Loucy (cell line): ENCODE measurements at regions not wholly inside any gene's neighbourhood (a gene's known extent, or its start where the extent isn't known, plus 50 kb on each side); places are given as distances from the start of the nearest gene placed in this dataset.

Experiments used
- H2AFZ ChIP-seq: fragments of 200-600 bp; sonication (generic); 2 replicates; pipeline ENCODE4 v1.6.0; 2016; ENCODE audit warnings: antibody characterized with exemption, mild to moderate bottlenecking, low read length, moderate library complexity
- H3F3A ChIP-seq: fragments of 200-600 bp; 2 replicates; pipeline ENCODE4 v1.6.0; 2016; ENCODE audit warnings: antibody characterized with exemption, low read depth, mild to moderate bottlenecking
- H3K27me3 ChIP-seq: fragments of 200-600 bp; sonication (generic); 2 replicates; pipeline ENCODE4 v1.6.1; 2014; ENCODE audit warnings: low read length, mild to moderate bottlenecking; ENCODE audit not compliant: insufficient read depth, poor library complexity, severe bottlenecking
- H3K36me3 ChIP-seq: fragments of 200-600 bp; sonication (generic); 2 replicates; pipeline ENCODE4 v1.6.1; 2016; ENCODE audit warnings: low read length; ENCODE audit not compliant: insufficient read depth
- H3K4me1 ChIP-seq: fragments of 200-600 bp; sonication (generic); 2 replicates; pipeline ENCODE4 v1.5.1; 2014; ENCODE audit warnings: low read length, mild to moderate bottlenecking; ENCODE audit not compliant: insufficient read depth, poor library complexity, severe bottlenecking
- H3K4me2 ChIP-seq: fragments of 200-600 bp; sonication (generic); 2 replicates; pipeline ENCODE4 v1.6.0; 2014; ENCODE audit warnings: antibody characterized with exemption, low read length, low read depth, mild to moderate bottlenecking; ENCODE audit not compliant: poor library complexity, severe bottlenecking
- H3K4me3 ChIP-seq: fragments of 200-600 bp; sonication (generic); 2 replicates; pipeline ENCODE4 v1.5.1; 2014; ENCODE audit warnings: low read length, mild to moderate bottlenecking, mixed read lengths; ENCODE audit not compliant: poor library complexity, severe bottlenecking
- H3K79me2 ChIP-seq: fragments of 200-600 bp; sonication (generic); 2 replicates; pipeline ENCODE4 v1.6.1; 2014; ENCODE audit warnings: low read length; ENCODE audit not compliant: insufficient read depth
- H3K9ac ChIP-seq: fragments of 200-600 bp; sonication (generic); 2 replicates; pipeline ENCODE4 v1.6.0; 2014; ENCODE audit warnings: mild to moderate bottlenecking, low read depth, low read length, moderate library complexity; ENCODE audit not compliant: poor library complexity, severe bottlenecking
- H3K9me2 ChIP-seq: fragments of 200-600 bp; sonication (generic); replicated peaks from 2 replicates; pipeline ENCODE4 v1.6.1; 2016; ENCODE audit warnings: low read depth, low read length, mixed read lengths
- H3K9me3 ChIP-seq: fragments of 200-600 bp; sonication (generic); 2 replicates; pipeline ENCODE4 v1.6.1; 2014; ENCODE audit warnings: mild to moderate bottlenecking, antibody characterized with exemption, low read length, low read depth; ENCODE audit not compliant: insufficient read depth
- H4K20me1 ChIP-seq: fragments of 200-600 bp; sonication (generic); 2 replicates; pipeline ENCODE4 v1.6.0; 2014; ENCODE audit warnings: antibody characterized with exemption, low read length, mild to moderate bottlenecking; ENCODE audit not compliant: insufficient read depth, poor library complexity, severe bottlenecking
- EZH2phosphoT487 ChIP-seq: fragments of 200-600 bp; IDR thresholded peaks from 2 replicates; pipeline ENCODE4 v1.6.1; 2018; ENCODE audit warnings: antibody characterized with exemption, mild to moderate bottlenecking, moderate library complexity, borderline replicate concordance
- TF ChIP-seq, protein P1 (sequence below): fragments of 200-600 bp; sonication (generic); conservative IDR thresholded peaks from 2 replicates; pipeline ENCODE4 v1.5.1; 2014; ENCODE audit warnings: mild to moderate bottlenecking, antibody characterized with exemption, low read length

DNA sequence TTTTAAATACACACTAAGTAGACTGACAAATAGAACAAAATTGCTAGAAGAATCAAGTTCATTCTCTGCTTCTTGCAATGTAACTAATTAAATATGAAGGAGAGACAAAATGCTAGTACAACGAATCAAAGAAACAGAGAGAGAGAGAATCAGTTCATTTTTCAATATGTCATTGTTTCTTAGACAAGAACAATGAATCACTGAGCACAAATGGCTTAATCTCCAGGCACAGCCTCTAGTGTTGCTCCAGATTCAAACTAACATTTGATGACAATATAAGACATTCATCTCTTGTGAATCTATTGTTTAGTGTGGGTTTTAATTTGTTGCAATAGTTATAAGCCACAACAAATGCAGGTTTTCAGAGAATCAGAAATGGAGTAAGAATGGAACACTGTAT, 357.4 kb upstream of the TMEM229A start:
- Histone ChIP-seq H3K9me2 (no peaks in the 10 kb centered on the region), H3K9me3 (no peaks in the 10 kb centered on the region), H4K20me1 (no peaks in the 10 kb centered on the region), H3K4me3 (no peak overlapping the region), H2AFZ (no peak overlapping the region), H3K79me2 (no peaks in the 10 kb centered on the region), H3K36me3 (no peaks in the 10 kb centered on the region), H3K4me1 (no peaks in the 10 kb centered on the region), H3K4me2 (no peak overlapping the region), H3K27me3 (no peaks in the 10 kb centered on the region), H3K9ac (no peak overlapping the region), H3F3A (no peaks in the 10 kb centered on the region)
- TF ChIP-seq EZH2phosphoT487, result no peak
- TF ChIP-seq, protein P1, sequence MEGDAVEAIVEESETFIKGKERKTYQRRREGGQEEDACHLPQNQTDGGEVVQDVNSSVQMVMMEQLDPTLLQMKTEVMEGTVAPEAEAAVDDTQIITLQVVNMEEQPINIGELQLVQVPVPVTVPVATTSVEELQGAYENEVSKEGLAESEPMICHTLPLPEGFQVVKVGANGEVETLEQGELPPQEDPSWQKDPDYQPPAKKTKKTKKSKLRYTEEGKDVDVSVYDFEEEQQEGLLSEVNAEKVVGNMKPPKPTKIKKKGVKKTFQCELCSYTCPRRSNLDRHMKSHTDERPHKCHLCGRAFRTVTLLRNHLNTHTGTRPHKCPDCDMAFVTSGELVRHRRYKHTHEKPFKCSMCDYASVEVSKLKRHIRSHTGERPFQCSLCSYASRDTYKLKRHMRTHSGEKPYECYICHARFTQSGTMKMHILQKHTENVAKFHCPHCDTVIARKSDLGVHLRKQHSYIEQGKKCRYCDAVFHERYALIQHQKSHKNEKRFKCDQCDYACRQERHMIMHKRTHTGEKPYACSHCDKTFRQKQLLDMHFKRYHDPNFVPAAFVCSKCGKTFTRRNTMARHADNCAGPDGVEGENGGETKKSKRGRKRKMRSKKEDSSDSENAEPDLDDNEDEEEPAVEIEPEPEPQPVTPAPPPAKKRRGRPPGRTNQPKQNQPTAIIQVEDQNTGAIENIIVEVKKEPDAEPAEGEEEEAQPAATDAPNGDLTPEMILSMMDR, result no peak

- no peak overlapping the region for H2AFZ ChIP-seq
- H3K4me1 ChIP-seq, result no peaks in the 10 kb centered on the region
- H3F3A ChIP-seq, result no peaks in the 10 kb centered on the region
- no peak overlapping the region for H3K4me3 ChIP-seq
- H3K36me3 ChIP-seq, result no peaks in the 10 kb centered on the region
- H3K9ac ChIP-seq, result no peak overlapping the region
- H3K79me2 ChIP-seq, result no peaks in the 10 kb centered on the region
- no peak overlapping the region for H3K4me2 ChIP-seq
- no peaks in the 10 kb centered on the region for H3K9me2 ChIP-seq
- no peaks in the 10 kb centered on the region for H3K9me3 ChIP-seq
- no peak for TF ChIP-seq EZH2phosphoT487
- TF ChIP-seq, protein P1, result no peak
- H3K27me3 ChIP-seq, result no peaks in the 10 kb centered on the region
- H4K20me1 ChIP-seq, result no peaks in the 10 kb centered on the region
Measured at GRCh38 chr7:124388751-124389150, 355.9 kb upstream of the TMEM229A start.

GRCh38 chr7:124387056-124387455, 354.2 kb upstream of the TMEM229A start:
- H3K36me3 ChIP-seq, result no peaks in the 10 kb centered on the region
- H3K4me3 ChIP-seq, result no peak overlapping the region
- no peaks in the 10 kb centered on the region for H3K9me3 ChIP-seq
- no peaks in the 10 kb centered on the region for H4K20me1 ChIP-seq
- no peak overlapping the region for H2AFZ ChIP-seq
- no peak overlapping the region for H3K9ac ChIP-seq
- no peak overlapping the region for H3K4me2 ChIP-seq
- no peaks in the 10 kb centered on the region for H3F3A ChIP-seq
- H3K9me2 ChIP-seq, result no peaks in the 10 kb centered on the region
- no peak for TF ChIP-seq EZH2phosphoT487
- TF ChIP-seq, protein P1, result no peak
- H3K79me2 ChIP-seq, result no peaks in the 10 kb centered on the region
- no peaks in the 10 kb centered on the region for H3K27me3 ChIP-seq
- H3K4me1 ChIP-seq, result no peaks in the 10 kb centered on the region
